ENCODE measurements at regions not wholly inside any gene's neighbourhood (a gene's known extent, or its start where the extent isn't known, plus 50 kb on each side); places are given as distances from the start of the nearest gene placed in this dataset.

- H3K27me3 ChIP-seq, result no peaks in the 10 kb centered on the region
- no peak overlapping the region for H3K4me3 ChIP-seq
- H3K27ac ChIP-seq, result no peak overlapping the region
- peak; percentile 38 to 73 for DNase-seq
- H3K9me3 ChIP-seq (replicated peaks), result no peaks in the 10 kb centered on the region
- peaks cover 20% of the 10 kb centered on the region for H3K4me1 ChIP-seq
- no peaks in the 10 kb centered on the region for H3K36me3 ChIP-seq
Measured at GRCh38 chr6:45773906-45774305, 241.8 kb downstream of the CLIC5 start.

- H3K36me3 ChIP-seq, result no peaks in the 10 kb centered on the region
- no peaks in the 10 kb centered on the region for H3K27me3 ChIP-seq
- no peak overlapping the region for H3K4me3 ChIP-seq
- H3K27ac ChIP-seq, result no peak overlapping the region
- DNase-seq, result peak; percentile 43 to 82
- H3K4me1 ChIP-seq, result peaks cover 20% of the 10 kb centered on the region
- H3K9me3 ChIP-seq (replicated peaks), result no peaks in the 10 kb centered on the region
Measured at GRCh38 chr6:45772886-45773495, 242.7 kb downstream of the CLIC5 start.

- Histone ChIP-seq H3K36me3 (no peaks in the 10 kb centered on the region), H3K4me1 (peaks cover 20% of the 10 kb centered on the region), H3K27me3 (no peaks in the 10 kb centered on the region), H3K27ac (no peak overlapping the region), H3K4me3 (no peak overlapping the region), H3K9me3 (replicated peaks) (no peaks in the 10 kb centered on the region)
- no peak for DNase-seq
Measured at GRCh38 chr6:45772051-45772450, 243.6 kb downstream of the CLIC5 start.

- no peaks in the 10 kb centered on the region for H3K4me1 ChIP-seq
- no peak overlapping the region for H3K27ac ChIP-seq
- H3K27me3 ChIP-seq, result no peaks in the 10 kb centered on the region
- peaks cover 3% of the 10 kb centered on the region for H3K9me3 ChIP-seq (replicated peaks)
- H3K36me3 ChIP-seq, result no peaks in the 10 kb centered on the region
- no peak overlapping the region for H3K4me3 ChIP-seq
- DNase-seq, result no peak
Measured at GRCh38 chr6:45763281-45763680, 252.4 kb downstream of the CLIC5 start.

GRCh38 chr6:45759472-45759810, 256.2 kb downstream of the CLIC5 start:
- no peak overlapping the region for H3K27ac ChIP-seq
- DNase-seq, result no peak

GRCh38 chr6:45758787-45759471, 256.7 kb downstream of the CLIC5 start:
- no peaks in the 10 kb centered on the region for H3K27me3 ChIP-seq
- no peak overlapping the region for H3K27ac ChIP-seq
- H3K4me3 ChIP-seq, result no peak overlapping the region
- no peaks in the 10 kb centered on the region for H3K36me3 ChIP-seq
- no peaks in the 10 kb centered on the region for H3K9me3 ChIP-seq (replicated peaks)
- no peaks in the 10 kb centered on the region for H3K4me1 ChIP-seq
- DNase-seq, result no peak

More at GRCh38 chr6:45759472-45759810, 256.2 kb downstream of the CLIC5 start:
- H3K9me3 ChIP-seq (replicated peaks), result no peaks in the 10 kb centered on the region; the same call in 1 of the 2 replicates
- no peaks in the 10 kb centered on the region for H3K27me3 ChIP-seq
- no peak overlapping the region for H3K4me3 ChIP-seq
- H3K4me1 ChIP-seq, result no peaks in the 10 kb centered on the region
- no peaks in the 10 kb centered on the region for H3K36me3 ChIP-seq

GRCh38 chr6:45757443-45758130, 258.1 kb downstream of the CLIC5 start:
- no peaks in the 10 kb centered on the region for H3K9me3 ChIP-seq (replicated peaks)
- no peak overlapping the region for H3K27ac ChIP-seq
- H3K36me3 ChIP-seq, result no peaks in the 10 kb centered on the region
- no peak overlapping the region for H3K4me3 ChIP-seq
- no peaks in the 10 kb centered on the region for H3K4me1 ChIP-seq
- DNase-seq, result no peak
- no peaks in the 10 kb centered on the region for H3K27me3 ChIP-seq

- H3K36me3 ChIP-seq, result no peaks in the 10 kb centered on the region
Measured at GRCh38 chr6:45756606-45757005, 259.1 kb downstream of the CLIC5 start.

GRCh38 chr6:45754432-45754831, 261.2 kb downstream of the CLIC5 start:
- H3K9me3 ChIP-seq (replicated peaks), result no peaks in the 10 kb centered on the region
- no peak overlapping the region for H3K27ac ChIP-seq
- no peak for DNase-seq
- no peaks in the 10 kb centered on the region for H3K4me1 ChIP-seq
- no peaks in the 10 kb centered on the region for H3K27me3 ChIP-seq
- H3K4me3 ChIP-seq, result no peak overlapping the region
- no peaks in the 10 kb centered on the region for H3K36me3 ChIP-seq

More at GRCh38 chr6:45756606-45757005, 259.1 kb downstream of the CLIC5 start:
- H3K27ac ChIP-seq, result no peak overlapping the region
- no peaks in the 10 kb centered on the region for H3K9me3 ChIP-seq (replicated peaks)
- DNase-seq, result no peak
- H3K4me1 ChIP-seq, result no peaks in the 10 kb centered on the region
- H3K27me3 ChIP-seq, result no peaks in the 10 kb centered on the region
- no peak overlapping the region for H3K4me3 ChIP-seq

- H3K27ac ChIP-seq, result peak overlapping the region; percentile 30; the same call in 1 of the 2 replicates
- no peaks in the 10 kb centered on the region for H3K27me3 ChIP-seq
- DNase-seq, result peak; percentile 47 to 76
Measured at GRCh38 chr6:45746046-45746445, 269.6 kb downstream of the CLIC5 start.

GRCh38 chr6:45743028-45743615, 272.5 kb downstream of the CLIC5 start:
- Histone ChIP-seq H3K36me3 (no peaks in the 10 kb centered on the region), H3K4me3 (no peak overlapping the region), H3K27ac (no peak overlapping the region), H3K9me3 (replicated peaks) (peaks cover 6% of the 10 kb centered on the region; the same call in 1 of the 2 replicates), H3K4me1 (peaks cover 25% of the 10 kb centered on the region), H3K27me3 (no peaks in the 10 kb centered on the region)
- no peak for DNase-seq

More at GRCh38 chr6:45746046-45746445, 269.6 kb downstream of the CLIC5 start:
- Histone ChIP-seq H3K4me1 (peaks cover 25% of the 10 kb centered on the region), H3K36me3 (no peaks in the 10 kb centered on the region), H3K9me3 (replicated peaks) (peaks cover 6% of the 10 kb centered on the region; the same call in 1 of the 2 replicates), H3K4me3 (no peak overlapping the region)

- Histone ChIP-seq H3K9me3 (replicated peaks) (peaks cover 1% of the 10 kb centered on the region; the same call in 1 of the 2 replicates), H3K36me3 (no peaks in the 10 kb centered on the region), H3K4me1 (peaks cover 25% of the 10 kb centered on the region), H3K27ac (no peak overlapping the region), H3K27me3 (no peaks in the 10 kb centered on the region), H3K4me3 (no peak overlapping the region)
- no peak for DNase-seq
Measured at GRCh38 chr6:45742591-45742990, 273.1 kb downstream of the CLIC5 start.

- Histone ChIP-seq H3K4me1 (peaks cover 24% of the 10 kb centered on the region), H3K27me3 (no peaks in the 10 kb centered on the region), H3K27ac (peak overlapping the region; percentile 43), H3K4me3 (peak overlapping the region; percentile 26), H3K36me3 (no peaks in the 10 kb centered on the region), H3K9me3 (replicated peaks) (no peaks in the 10 kb centered on the region)
- DNase-seq, result peak; percentile 11 to 58
Measured at GRCh38 chr6:45741437-45742171, 274.1 kb downstream of the CLIC5 start.

GRCh38 chr6:45739058-45739457, 276.6 kb downstream of the CLIC5 start:
- H3K4me1 ChIP-seq, result peaks cover 10% of the 10 kb centered on the region
- no peak for DNase-seq
- no peaks in the 10 kb centered on the region for H3K9me3 ChIP-seq (replicated peaks)
- H3K27me3 ChIP-seq, result no peaks in the 10 kb centered on the region
- H3K4me3 ChIP-seq, result no peak overlapping the region
- no peaks in the 10 kb centered on the region for H3K36me3 ChIP-seq
- H3K27ac ChIP-seq, result no peak overlapping the region

All from SJCRH30 (cell line).